SK-N-SH (cell line): ENCODE measurements at regions not wholly inside any gene's neighbourhood (a gene's known extent, or its start where the extent isn't known, plus 50 kb on each side); places are given as distances from the start of the nearest gene placed in this dataset.
"Not testable (repeated sequence)": the region's sequence is repeated elsewhere in the genome, so short reads cannot be mapped to it uniquely, and the experiment has no call there.

ENCODE experiments used
- CTCF ChIA-PET: fragments of 300-600, 350-600 bp; formaldehyde crosslinking; extraction: SDS; loops from one replicate; lab custom pipeline; 2021; lab: Yijun Ruan, JAX
- POLR2A ChIA-PET: fragments of 350-600 bp; sonication (Branson Sonifier 250); formaldehyde crosslinking; extraction: SDS; loops from one replicate; lab custom pipeline; 2020; ENCODE audit warnings: antibody characterized with exemption, inconsistent platforms; lab: Yijun Ruan, JAX
- DNase-seq: peaks from one replicate; pipeline ENCODE4 v3.0.0; 2012
- H2AFZ ChIP-seq: fragments of 200-600 bp; sonication (generic); 2 replicates; pipeline ENCODE4 v1.8.1; 2016; ENCODE audit warnings: antibody characterized with exemption, mild to moderate bottlenecking, low read depth
- H3F3A ChIP-seq: fragments of 200-600 bp; sonication (generic); replicated peaks from 2 replicates; pipeline ENCODE3; 2016; ENCODE audit warnings: antibody characterized with exemption, mild to moderate bottlenecking; ENCODE audit not compliant: insufficient read depth
- H3K27ac ChIP-seq, 2 experiments: fragments of 200-500 bp in 1 of 2; fragments of 200-600 bp in 1 of 2; sonication (Bioruptor generic) in 1 of 2; sonication (generic), shearing (Covaris generic) in 1 of 2; 2 replicates each; pipeline versions ENCODE4 v1.5.1 to v1.6.1; 2014 to 2016; ENCODE audit warnings: low read depth in 2 of 2, inconsistent platforms in 1 of 2, low read length in 1 of 2, mild to moderate bottlenecking in 1 of 2, mixed read lengths in 1 of 2
- H3K27me3 ChIP-seq: fragments of 200-600 bp; sonication (generic), shearing (Covaris generic); 2 replicates; pipeline ENCODE4 v1.6.1; 2016; ENCODE audit warnings: mixed run types; ENCODE audit not compliant: insufficient read depth
- H3K36me3 ChIP-seq, 2 experiments: fragments of 200-500 bp in 1 of 2; fragments of 200-600 bp in 1 of 2; sonication (Bioruptor generic) in 1 of 2; sonication (generic) in 1 of 2; replicated peaks in 1 of 2; 2 replicates each; pipeline versions ENCODE3 to v1.5.1; 2014 to 2016; ENCODE audit warnings: low read length in 1 of 2, mild to moderate bottlenecking in 1 of 2; ENCODE audit not compliant: insufficient read depth in 2 of 2, control insufficient read depth in 1 of 2
- H3K4me1 ChIP-seq, 2 experiments: fragments of 200-500 bp in 1 of 2; fragments of 200-600 bp in 1 of 2; sonication (Bioruptor generic) in 1 of 2; sonication (generic), shearing (Covaris generic) in 1 of 2; 2 replicates each; pipeline versions ENCODE4 v1.5.1 to v1.6.1; 2014 to 2016; ENCODE audit warnings: low read depth in 1 of 2, low read length in 1 of 2, mixed run types in 1 of 2; ENCODE audit not compliant: insufficient read depth in 2 of 2, control insufficient read depth in 1 of 2
- H3K4me2 ChIP-seq: fragments of 200-600 bp; sonication (generic), shearing (Covaris generic); 2 replicates; pipeline ENCODE4 v1.6.1; 2017; ENCODE audit warnings: mixed run types
- H3K4me3 ChIP-seq, 2 experiments: fragments of 200-500 bp in 1 of 2; fragments of 200-600 bp in 1 of 2; sonication (Bioruptor generic) in 1 of 2; sonication (generic), shearing (Covaris generic) in 1 of 2; 2 replicates each; pipeline versions ENCODE4 v1.5.1 to v1.8.1; 2014 to 2016; ENCODE audit warnings: low read depth in 2 of 2, inconsistent platforms in 1 of 2, low read length in 1 of 2, mild to moderate bottlenecking in 1 of 2, mixed read lengths in 1 of 2, moderate library complexity in 1 of 2
- H3K79me2 ChIP-seq: fragments of 200-600 bp; sonication (generic); 2 replicates; pipeline ENCODE4 v1.8.1; 2017; ENCODE audit warnings: mild to moderate bottlenecking; ENCODE audit not compliant: insufficient read depth
- H3K9ac ChIP-seq: fragments of 200-600 bp; sonication (generic); 2 replicates; pipeline ENCODE4 v1.6.1; 2017; ENCODE audit warnings: mixed run types
- H3K9me2 ChIP-seq: fragments of 200-600 bp; sonication (generic); 2 replicates; pipeline ENCODE4 v1.6.1; 2017; ENCODE audit warnings: mixed run types
- H3K9me3 ChIP-seq: fragments of 200-600 bp; sonication (generic); 2 replicates; pipeline ENCODE4 v1.6.1; 2017; ENCODE audit warnings: mixed run types, mild to moderate bottlenecking, moderate library complexity
- H4K20me1 ChIP-seq: fragments of 200-600 bp; sonication (generic); 2 replicates; pipeline ENCODE4 v1.6.1; 2017; ENCODE audit warnings: mild to moderate bottlenecking, mixed run types; ENCODE audit not compliant: insufficient read depth
- GATA2 ChIP-seq: sonication (generic); formaldehyde crosslinking; IDR thresholded peaks from 2 replicates; pipeline ENCODE4 v1.5.0; 2020; ENCODE audit warnings: mild to moderate bottlenecking, missing genetic modification reagents
- NRF1 ChIP-seq: IDR thresholded peaks from 2 replicates; pipeline ENCODE4 v1.6.1; 2012; ENCODE audit warnings: low read depth, mild to moderate bottlenecking, low read length
- RCOR1 ChIP-seq: fragments of 150-350 bp; IDR thresholded peaks from 2 replicates; pipeline ENCODE4 v1.6.1; 2017; ENCODE audit warnings: antibody characterized with exemption, low read length
- USF1 ChIP-seq: IDR thresholded peaks from 2 replicates; pipeline ENCODE4 v1.4.0; 2012; ENCODE audit warnings: low read depth, borderline replicate concordance
- ZBTB33 ChIP-seq: IDR thresholded peaks from 2 replicates; pipeline ENCODE4 v1.4.0; 2012; ENCODE audit warnings: low read depth, borderline replicate concordance
- WGBS: methylation state at CpG from one replicate; pipeline ENCODE4 v1.1.6; 2017; ENCODE audit warnings: low lambda C conversion rate; 5-methylcytosine and 5-hydroxymethylcytosine counted together
- TF ChIP-seq, protein P1 (sequence below): IDR thresholded peaks from 2 replicates; pipeline ENCODE4 v1.6.1; 2012; ENCODE audit warnings: mild to moderate bottlenecking, low read depth, low read length, moderate library complexity

DNA sequence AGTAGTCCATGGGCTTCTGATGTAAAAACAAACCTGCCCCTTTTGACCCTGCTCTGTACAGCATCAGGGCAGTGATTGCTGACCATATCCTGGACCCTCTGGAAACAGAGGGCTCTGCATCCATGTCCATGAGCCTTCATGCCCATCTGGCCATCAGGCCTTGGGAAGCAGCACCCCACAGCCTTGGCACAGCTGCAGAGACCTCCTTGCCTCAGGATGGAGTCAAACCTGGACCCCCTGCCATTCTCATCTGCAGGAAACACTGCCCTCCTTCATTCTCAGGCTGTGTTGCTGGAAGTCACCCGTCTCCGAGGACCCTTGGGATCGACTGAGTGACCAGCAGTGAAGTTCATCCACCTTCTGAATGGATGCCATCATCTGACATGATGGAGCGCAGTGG is 839.1 kb upstream of the DEFB115 start:
- H3F3A ChIP-seq, H3K9me2 ChIP-seq, H3K27ac ChIP-seq, H3K79me2 ChIP-seq, H2AFZ ChIP-seq, CTCF ChIA-PET, H3K9ac ChIP-seq, H4K20me1 ChIP-seq, DNase-seq, H3K4me1 ChIP-seq, H3K27me3 ChIP-seq, POLR2A ChIA-PET, H3K4me2 ChIP-seq, H3K4me3 ChIP-seq, H3K9me3 ChIP-seq, H3K36me3 ChIP-seq: not testable (repeated sequence)
- WGBS, result 9% methylated on average over 3 of the region's 4 CpGs

GRCh38 chr20:30419466-30419865 is 838.0 kb upstream of the DEFB115 start:
- no peaks in the 10 kb centered on the region for H3K27me3 ChIP-seq
- H3K4me2 ChIP-seq, result no peak overlapping the region
- H2AFZ ChIP-seq, result no peak overlapping the region
- DNase-seq, result no peak
- H3K36me3 ChIP-seq, result no peaks in the 10 kb centered on the region
- WGBS, result 43% methylated on average over 2 of the region's 2 CpGs
- H3K9me3 ChIP-seq, result no peaks in the 10 kb centered on the region
- H3F3A ChIP-seq, result no peaks in the 10 kb centered on the region
- no peaks in the 10 kb centered on the region for H4K20me1 ChIP-seq
- no peaks in the 10 kb centered on the region for H3K79me2 ChIP-seq
- POLR2A ChIA-PET, result no interaction called here
- H3K9ac ChIP-seq, result no peak overlapping the region
- no peaks in the 10 kb centered on the region; a peak in 1 of 4 replicates for H3K4me1 ChIP-seq
- CTCF ChIA-PET, result no interaction called here
- TF ChIP-seq NRF1, result no peak
- no peak for TF ChIP-seq USF1
- TF ChIP-seq RCOR1, result no peak
- no peak for TF ChIP-seq GATA2 (CRISPR knock-in tag)
- TF ChIP-seq ZBTB33, result no peak
- TF ChIP-seq, protein P1, sequence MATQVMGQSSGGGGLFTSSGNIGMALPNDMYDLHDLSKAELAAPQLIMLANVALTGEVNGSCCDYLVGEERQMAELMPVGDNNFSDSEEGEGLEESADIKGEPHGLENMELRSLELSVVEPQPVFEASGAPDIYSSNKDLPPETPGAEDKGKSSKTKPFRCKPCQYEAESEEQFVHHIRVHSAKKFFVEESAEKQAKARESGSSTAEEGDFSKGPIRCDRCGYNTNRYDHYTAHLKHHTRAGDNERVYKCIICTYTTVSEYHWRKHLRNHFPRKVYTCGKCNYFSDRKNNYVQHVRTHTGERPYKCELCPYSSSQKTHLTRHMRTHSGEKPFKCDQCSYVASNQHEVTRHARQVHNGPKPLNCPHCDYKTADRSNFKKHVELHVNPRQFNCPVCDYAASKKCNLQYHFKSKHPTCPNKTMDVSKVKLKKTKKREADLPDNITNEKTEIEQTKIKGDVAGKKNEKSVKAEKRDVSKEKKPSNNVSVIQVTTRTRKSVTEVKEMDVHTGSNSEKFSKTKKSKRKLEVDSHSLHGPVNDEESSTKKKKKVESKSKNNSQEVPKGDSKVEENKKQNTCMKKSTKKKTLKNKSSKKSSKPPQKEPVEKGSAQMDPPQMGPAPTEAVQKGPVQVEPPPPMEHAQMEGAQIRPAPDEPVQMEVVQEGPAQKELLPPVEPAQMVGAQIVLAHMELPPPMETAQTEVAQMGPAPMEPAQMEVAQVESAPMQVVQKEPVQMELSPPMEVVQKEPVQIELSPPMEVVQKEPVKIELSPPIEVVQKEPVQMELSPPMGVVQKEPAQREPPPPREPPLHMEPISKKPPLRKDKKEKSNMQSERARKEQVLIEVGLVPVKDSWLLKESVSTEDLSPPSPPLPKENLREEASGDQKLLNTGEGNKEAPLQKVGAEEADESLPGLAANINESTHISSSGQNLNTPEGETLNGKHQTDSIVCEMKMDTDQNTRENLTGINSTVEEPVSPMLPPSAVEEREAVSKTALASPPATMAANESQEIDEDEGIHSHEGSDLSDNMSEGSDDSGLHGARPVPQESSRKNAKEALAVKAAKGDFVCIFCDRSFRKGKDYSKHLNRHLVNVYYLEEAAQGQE, result no peak
- no peak overlapping the region for H3K27ac ChIP-seq
- H3K9me2 ChIP-seq, result no peaks in the 10 kb centered on the region
- no peak overlapping the region for H3K4me3 ChIP-seq

DNA sequence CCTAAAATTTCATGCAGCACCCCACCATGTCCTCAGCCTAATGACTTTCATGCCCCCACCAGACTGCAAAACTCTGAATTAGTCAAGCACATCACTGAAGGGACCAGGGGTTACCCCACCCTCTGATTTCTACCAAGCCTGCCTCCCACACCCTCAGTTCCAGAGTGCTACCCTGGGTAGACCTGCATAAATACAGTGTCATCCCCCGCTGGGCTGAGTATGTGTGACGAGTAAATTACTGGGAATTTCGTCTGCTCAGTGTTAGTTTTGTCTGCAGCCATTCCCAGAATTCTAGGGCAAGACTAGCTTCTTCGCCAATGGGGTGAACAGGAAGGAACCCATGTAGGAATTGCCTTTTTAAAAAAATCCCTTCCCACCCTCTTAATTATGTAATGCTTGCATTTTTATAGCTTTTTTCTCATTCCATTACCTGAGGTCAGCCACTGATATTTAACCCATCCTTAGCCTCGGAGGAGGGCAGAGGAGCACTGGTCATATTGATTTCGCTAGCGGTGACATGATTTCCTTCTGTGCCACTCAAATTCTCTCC is 837.5 kb upstream of the DEFB115 start:
- H4K20me1 ChIP-seq, H3K9me3 ChIP-seq, H3K9ac ChIP-seq, CTCF ChIA-PET, POLR2A ChIA-PET, H2AFZ ChIP-seq, H3K4me1 ChIP-seq, DNase-seq, H3K9me2 ChIP-seq, H3K27me3 ChIP-seq, H3K4me3 ChIP-seq, H3K79me2 ChIP-seq, H3K4me2 ChIP-seq, H3K27ac ChIP-seq, H3F3A ChIP-seq, H3K36me3 ChIP-seq: not testable (repeated sequence)
- 37% methylated on average over 7 of the region's 7 CpGs for WGBS
